GM23338 (cell line): ENCODE measurements at regions not wholly inside any gene's neighbourhood (a gene's known extent, or its start where the extent isn't known, plus 50 kb on each side); places are given as distances from the start of the nearest gene placed in this dataset.

Experiments used
- ATAC-seq: fragments of 200-7000 bp; cut with Tn5 transposase; 3 replicates; pipeline ENCODE4 v1.9.1; 2020
- DNase-seq: peaks from one replicate; pipeline ENCODE4 v3.0.0-alpha.2; 2015; ENCODE audit warnings: low spot score
- H2AFZ ChIP-seq: fragments of 200-600 bp; sonication (generic); 2 replicates; pipeline ENCODE4 v1.8.0; 2016; ENCODE audit warnings: antibody characterized with exemption, mild to moderate bottlenecking, moderate library complexity
- H3F3A ChIP-seq: fragments of 200-600 bp; sonication (generic); replicated peaks from 2 replicates; pipeline ENCODE4 v1.8.0; 2017; ENCODE audit warnings: antibody characterized with exemption, mixed run types, low read depth
- H3K27ac ChIP-seq: fragments of 200-600 bp; sonication (generic); 2 replicates; pipeline ENCODE4 v1.6.1; 2016; ENCODE audit warnings: low read depth
- H3K27me3 ChIP-seq: fragments of 200-600 bp; sonication (generic); 2 replicates; pipeline ENCODE4 v1.8.0; 2016; ENCODE audit warnings: mild to moderate bottlenecking, mixed run types, moderate library complexity; ENCODE audit not compliant: insufficient read depth
- H3K36me3 ChIP-seq: fragments of 200-600 bp; sonication (generic); 2 replicates; pipeline ENCODE4 v1.8.0; 2016; ENCODE audit warnings: mild to moderate bottlenecking; ENCODE audit not compliant: insufficient read depth
- H3K4me1 ChIP-seq: fragments of 200-600 bp; sonication (generic); 2 replicates; pipeline ENCODE4 v1.8.0; 2016; ENCODE audit warnings: mild to moderate bottlenecking, moderate library complexity; ENCODE audit not compliant: insufficient read depth
- H3K4me2 ChIP-seq: fragments of 200-600 bp; sonication (generic); 2 replicates; pipeline ENCODE4 v1.7.1; 2017; ENCODE audit warnings: mixed run types
- H3K4me3 ChIP-seq: fragments of 200-600 bp; sonication (generic); 2 replicates; pipeline ENCODE4 v1.6.1; 2016; ENCODE audit warnings: mixed run types
- H3K79me2 ChIP-seq: fragments of 200-600 bp; sonication (generic); replicated peaks from 2 replicates; pipeline ENCODE4 v1.8.0; 2017; ENCODE audit warnings: mild to moderate bottlenecking; ENCODE audit not compliant: insufficient read depth
- H3K9me2 ChIP-seq: fragments of 200-600 bp; sonication (generic); 2 replicates; pipeline ENCODE4 v1.8.0; 2017; ENCODE audit not compliant: insufficient read depth
- H4K20me1 ChIP-seq: fragments of 200-600 bp; sonication (generic); replicated peaks from 2 replicates; pipeline ENCODE4 v1.8.0; 2017; ENCODE audit warnings: mild to moderate bottlenecking; ENCODE audit not compliant: insufficient read depth
- H3K27ac Mint-ChIP-seq: 2 replicates; pipeline ENCODE4 v1.8.0; 2020; ENCODE audit warnings: inconsistent platforms, mild to moderate bottlenecking, moderate library complexity, mixed read lengths
- H3K27me3 Mint-ChIP-seq: 3 replicates; pipeline ENCODE4 v1.8.0; 2022; ENCODE audit warnings: low read depth, mild to moderate bottlenecking, moderate library complexity, mixed read lengths, inconsistent platforms; ENCODE audit not compliant: insufficient read depth, poor library complexity
- H3K36me3 Mint-ChIP-seq: 3 replicates; pipeline ENCODE4 v1.8.0; 2021; ENCODE audit warnings: low read depth, mild to moderate bottlenecking, inconsistent platforms, moderate library complexity, mixed read lengths
- H3K4me1 Mint-ChIP-seq: 3 replicates; pipeline ENCODE4 v1.8.0; 2020; ENCODE audit warnings: mild to moderate bottlenecking, inconsistent platforms, mixed read lengths
- H3K4me3 Mint-ChIP-seq: 3 replicates; pipeline ENCODE4 v1.8.0; 2021; ENCODE audit warnings: moderate library complexity, mild to moderate bottlenecking, inconsistent platforms, mixed read lengths
- H3K9me3 Mint-ChIP-seq: 3 replicates; pipeline ENCODE4 v1.8.0; 2020; ENCODE audit warnings: moderate library complexity, mild to moderate bottlenecking, inconsistent platforms, mixed read lengths
- CREB1 ChIP-seq: fragments of 250-450 bp; sonication (Bioruptor Pico); IDR thresholded peaks from 2 replicates; pipeline ENCODE4 v1.5.0; 2020; ENCODE audit warnings: low read depth, mild to moderate bottlenecking, moderate library complexity
- ETS1 ChIP-seq: IDR thresholded peaks from 2 replicates; pipeline ENCODE4 v1.6.1; 2016; ENCODE audit warnings: antibody characterized with exemption
- EZH2phosphoT487 ChIP-seq: fragments of 200-600 bp; sonication (generic); IDR thresholded peaks from one replicate; pipeline ENCODE4 v1.8.1; 2018; ENCODE audit warnings: antibody characterized with exemption; ENCODE audit not compliant: unreplicated experiment
- JUNB ChIP-seq: IDR thresholded peaks from one replicate; pipeline ENCODE4 v1.6.1; 2016; ENCODE audit warnings: antibody characterized with exemption; ENCODE audit not compliant: unreplicated experiment
- NANOG ChIP-seq: IDR thresholded peaks from 2 replicates; pipeline ENCODE4 v1.6.1; 2016; ENCODE audit warnings: antibody characterized with exemption, borderline replicate concordance
- ZNF331 ChIP-seq: fragments of 250-450 bp; sonication (Bioruptor Pico); IDR thresholded peaks from 2 replicates; pipeline ENCODE4 v1.5.0; 2020; ENCODE audit warnings: low read depth, mild to moderate bottlenecking, moderate library complexity
- TF ChIP-seq, protein P1 (sequence below): IDR thresholded peaks from one replicate; pipeline ENCODE4 v1.6.1; 2018; ENCODE audit warnings: antibody characterized with exemption; ENCODE audit not compliant: unreplicated experiment

GRCh38 chr7:138246428-138246827, 170.2 kb downstream of the AKR1D1 start:
- Histone ChIP-seq H3K4me1 (peaks cover 48% of the 10 kb centered on the region), H3K27ac (peak overlapping the region; percentile 98), H3K36me3 (no peaks in the 10 kb centered on the region), H3K79me2 (no peaks in the 10 kb centered on the region), H3F3A (peaks cover 8% of the 10 kb centered on the region; the same call in 1 of the 2 replicates), H2AFZ (no peak overlapping the region), H3K27me3 (no peaks in the 10 kb centered on the region), H3K4me2 (peak overlapping the region; percentile 10), H4K20me1 (no peaks in the 10 kb centered on the region), H3K9me2 (peaks cover 3% of the 10 kb centered on the region; the same call in 1 of the 2 replicates), H3K4me3 (no peak overlapping the region)
- ATAC-seq = no peak
- peaks cover 45% of the 10 kb centered on the region for H3K4me1 Mint-ChIP-seq
- TF ChIP-seq ETS1 = no peak
- TF ChIP-seq ZNF331 (CRISPR knock-in tag) = no peak
- no peak for TF ChIP-seq NANOG
- H3K4me3 Mint-ChIP-seq = no peak overlapping the region
- DNase-seq = peak; percentile 52
- H3K27ac Mint-ChIP-seq = peak overlapping the region; percentile 29; the same call in 1 of the 2 replicates
- peaks cover 24% of the 10 kb centered on the region; the same call in 2 of the 3 replicates for H3K36me3 Mint-ChIP-seq
- H3K27me3 Mint-ChIP-seq = peaks cover 8% of the 10 kb centered on the region
- peaks cover 20% of the 10 kb centered on the region; the same call in 1 of the 3 replicates for H3K9me3 Mint-ChIP-seq

DNA sequence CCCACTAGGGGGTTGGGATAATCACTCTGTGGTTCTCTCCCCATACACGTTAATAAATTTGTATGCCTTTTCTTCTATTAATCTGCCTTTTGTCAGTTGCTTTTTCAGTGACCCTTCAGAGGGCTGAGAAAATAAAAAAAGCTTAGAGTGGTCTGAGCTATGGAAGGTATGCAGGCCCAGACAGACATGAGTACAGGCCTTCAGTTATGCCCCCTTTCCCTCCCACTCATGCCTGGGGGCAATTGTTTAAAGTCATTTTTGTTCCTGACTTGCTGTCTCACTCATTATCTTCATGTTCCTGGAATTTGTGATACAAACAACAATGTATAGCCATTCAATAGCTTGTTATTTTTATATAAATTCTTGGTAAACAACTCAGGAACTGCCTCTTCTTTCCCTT, 170.8 kb downstream of the AKR1D1 start:
- Mint-ChIP-seq H3K36me3 (peaks cover 24% of the 10 kb centered on the region; the same call in 2 of the 3 replicates), H3K4me1 (peaks cover 45% of the 10 kb centered on the region), H3K27me3 (peaks cover 8% of the 10 kb centered on the region), H3K9me3 (peaks cover 20% of the 10 kb centered on the region; the same call in 1 of the 3 replicates), H3K27ac (0 out of 2 replicates have a peak overlapping the region, but pooled peaks have one; percentile 16), H3K4me3 (no peak overlapping the region)
- DNase-seq (no peak), ATAC-seq (no peak)
- Histone ChIP-seq H3K9me2 (peaks cover 6% of the 10 kb centered on the region), H3K36me3 (no peaks in the 10 kb centered on the region), H3K27me3 (no peaks in the 10 kb centered on the region), H4K20me1 (no peaks in the 10 kb centered on the region), H3K27ac (peak overlapping the region; percentile 98), H3K4me1 (peaks cover 48% of the 10 kb centered on the region), H3K4me2 (peak overlapping the region; percentile 10; the same call in 1 of the 2 replicates), H3K4me3 (no peak overlapping the region), H3K79me2 (no peaks in the 10 kb centered on the region), H2AFZ (no peak overlapping the region), H3F3A (peaks cover 8% of the 10 kb centered on the region; the same call in 1 of the 2 replicates)
- TF ChIP-seq CREB1 = no peak
- no peak for TF ChIP-seq EZH2phosphoT487
- no peak for TF ChIP-seq ETS1
- TF ChIP-seq, protein P1, sequence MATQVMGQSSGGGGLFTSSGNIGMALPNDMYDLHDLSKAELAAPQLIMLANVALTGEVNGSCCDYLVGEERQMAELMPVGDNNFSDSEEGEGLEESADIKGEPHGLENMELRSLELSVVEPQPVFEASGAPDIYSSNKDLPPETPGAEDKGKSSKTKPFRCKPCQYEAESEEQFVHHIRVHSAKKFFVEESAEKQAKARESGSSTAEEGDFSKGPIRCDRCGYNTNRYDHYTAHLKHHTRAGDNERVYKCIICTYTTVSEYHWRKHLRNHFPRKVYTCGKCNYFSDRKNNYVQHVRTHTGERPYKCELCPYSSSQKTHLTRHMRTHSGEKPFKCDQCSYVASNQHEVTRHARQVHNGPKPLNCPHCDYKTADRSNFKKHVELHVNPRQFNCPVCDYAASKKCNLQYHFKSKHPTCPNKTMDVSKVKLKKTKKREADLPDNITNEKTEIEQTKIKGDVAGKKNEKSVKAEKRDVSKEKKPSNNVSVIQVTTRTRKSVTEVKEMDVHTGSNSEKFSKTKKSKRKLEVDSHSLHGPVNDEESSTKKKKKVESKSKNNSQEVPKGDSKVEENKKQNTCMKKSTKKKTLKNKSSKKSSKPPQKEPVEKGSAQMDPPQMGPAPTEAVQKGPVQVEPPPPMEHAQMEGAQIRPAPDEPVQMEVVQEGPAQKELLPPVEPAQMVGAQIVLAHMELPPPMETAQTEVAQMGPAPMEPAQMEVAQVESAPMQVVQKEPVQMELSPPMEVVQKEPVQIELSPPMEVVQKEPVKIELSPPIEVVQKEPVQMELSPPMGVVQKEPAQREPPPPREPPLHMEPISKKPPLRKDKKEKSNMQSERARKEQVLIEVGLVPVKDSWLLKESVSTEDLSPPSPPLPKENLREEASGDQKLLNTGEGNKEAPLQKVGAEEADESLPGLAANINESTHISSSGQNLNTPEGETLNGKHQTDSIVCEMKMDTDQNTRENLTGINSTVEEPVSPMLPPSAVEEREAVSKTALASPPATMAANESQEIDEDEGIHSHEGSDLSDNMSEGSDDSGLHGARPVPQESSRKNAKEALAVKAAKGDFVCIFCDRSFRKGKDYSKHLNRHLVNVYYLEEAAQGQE = no peak
- TF ChIP-seq JUNB = no peak
